GM18498 (cell line): ENCODE measurements at regions not wholly inside any gene's neighbourhood (a gene's known extent, or its start where the extent isn't known, plus 50 kb on each side); places are given as distances from the start of the nearest gene placed in this dataset.
"Not testable (repeated sequence)": the region's sequence is repeated elsewhere in the genome, so short reads cannot be mapped to it uniquely, and the experiment has no call there.

ENCODE experiments used
- ATAC-seq: cut with Tn5 transposase; IDR thresholded peaks from one replicate; pipeline ENCODE4 v1.9.1; 2021; ENCODE audit warnings: mild to moderate bottlenecking, moderate library complexity; ENCODE audit not compliant: unreplicated experiment

- ATAC-seq = no peak
These were observed 324.1 kb upstream of the GOT2 start for GRCh38 chr16:59058250-59058649.

DNA sequence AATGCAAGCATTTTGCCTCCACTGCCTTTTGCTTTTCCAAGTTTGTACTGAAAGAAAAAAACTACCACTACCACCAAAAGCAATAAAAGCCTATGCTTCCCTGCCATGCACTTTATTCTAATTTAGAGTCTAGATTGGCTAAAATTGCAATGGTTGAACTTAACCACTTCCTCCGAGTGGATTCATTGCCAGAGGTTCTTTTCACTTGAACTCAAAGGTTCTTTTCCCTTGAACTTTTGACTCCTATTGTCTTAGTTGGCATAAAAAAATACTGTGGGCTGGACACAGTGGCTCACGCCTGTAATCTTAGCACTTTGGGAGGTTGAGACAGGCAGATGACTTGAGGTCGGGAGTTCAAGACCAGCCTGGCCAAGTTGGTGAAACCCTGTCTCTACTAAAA is 319.8 kb upstream of the GOT2 start:
- ATAC-seq = no peak

DNA sequence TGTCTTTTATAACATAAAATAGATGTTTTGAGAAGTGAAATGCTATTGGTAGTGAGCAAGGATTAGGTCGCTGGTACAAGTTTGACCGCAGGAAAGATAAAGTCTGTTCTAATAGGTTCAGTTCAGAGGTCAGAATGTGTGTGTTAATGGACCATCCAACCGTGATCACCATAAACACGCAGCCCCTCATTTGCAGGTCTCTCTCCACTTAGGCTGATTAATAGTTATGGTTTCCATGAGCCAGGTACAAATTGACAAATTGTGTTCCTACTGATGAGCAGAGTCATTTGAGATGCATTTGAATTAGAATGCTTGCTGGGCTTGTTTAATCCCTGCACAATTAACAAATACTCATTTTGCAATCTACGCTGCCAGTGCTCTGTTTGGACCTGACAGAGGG is 318.1 kb upstream of the GOT2 start:
- ATAC-seq = no peak

- ATAC-seq = no peak
These were observed 314.8 kb upstream of the GOT2 start for GRCh38 chr16:59048876-59049275.

GRCh38 chr16:59047114-59047513 is 313.0 kb upstream of the GOT2 start:
- ATAC-seq = no peak

- ATAC-seq = no peak
These were observed 312.2 kb upstream of the GOT2 start for GRCh38 chr16:59046335-59046734.

- no peak for ATAC-seq
These were observed 311.4 kb upstream of the GOT2 start for GRCh38 chr16:59045501-59045900.

- no peak for ATAC-seq
These were observed 310.5 kb upstream of the GOT2 start for GRCh38 chr16:59044616-59045015.

DNA sequence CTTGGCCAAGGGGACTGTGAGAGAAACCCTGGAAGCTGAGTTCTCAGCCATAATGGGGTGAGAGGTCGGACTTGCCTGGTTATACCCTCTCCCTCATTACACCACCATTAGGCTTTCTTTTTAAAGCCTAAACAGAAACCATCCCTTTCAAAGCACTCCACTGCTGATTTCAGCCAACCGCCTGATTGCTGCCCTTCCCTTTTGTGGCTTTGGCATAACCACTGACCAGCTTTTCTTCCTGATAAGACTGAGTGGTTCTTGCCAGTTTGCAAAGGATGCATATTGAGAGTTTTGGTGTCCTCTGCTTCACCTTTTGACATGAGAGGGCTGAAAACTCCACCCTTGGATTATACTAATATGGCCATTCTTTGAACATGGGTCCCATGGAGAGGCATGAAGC is 308.2 kb upstream of the GOT2 start:
- ATAC-seq = no peak

GRCh38 chr16:59039066-59039720 is 305.1 kb upstream of the GOT2 start:
- no peak for ATAC-seq

GRCh38 chr16:59030923-59031485 is 296.9 kb upstream of the GOT2 start:
- no peak for ATAC-seq

GRCh38 chr16:59021751-59022150 is 287.6 kb upstream of the GOT2 start:
- no peak for ATAC-seq

DNA sequence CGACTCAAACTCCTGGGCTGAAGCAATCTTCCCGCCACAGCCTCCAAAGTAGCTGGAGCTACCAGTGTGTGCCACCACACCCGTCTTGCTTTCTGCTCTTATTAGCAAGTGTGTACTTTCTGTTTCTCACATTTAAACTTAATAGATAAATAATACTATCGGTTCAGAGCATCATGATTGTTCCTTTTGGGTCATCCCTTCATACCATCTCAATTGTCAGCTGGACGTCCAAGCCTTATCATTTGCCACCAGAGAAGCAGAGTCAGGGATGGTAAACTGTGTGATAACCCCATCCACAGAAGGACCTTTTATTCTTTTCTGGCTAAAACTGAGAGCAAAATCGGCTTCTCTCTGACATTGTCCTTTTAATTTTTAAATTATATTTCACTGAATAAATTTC is 279.8 kb upstream of the GOT2 start:
- ATAC-seq = no peak

DNA sequence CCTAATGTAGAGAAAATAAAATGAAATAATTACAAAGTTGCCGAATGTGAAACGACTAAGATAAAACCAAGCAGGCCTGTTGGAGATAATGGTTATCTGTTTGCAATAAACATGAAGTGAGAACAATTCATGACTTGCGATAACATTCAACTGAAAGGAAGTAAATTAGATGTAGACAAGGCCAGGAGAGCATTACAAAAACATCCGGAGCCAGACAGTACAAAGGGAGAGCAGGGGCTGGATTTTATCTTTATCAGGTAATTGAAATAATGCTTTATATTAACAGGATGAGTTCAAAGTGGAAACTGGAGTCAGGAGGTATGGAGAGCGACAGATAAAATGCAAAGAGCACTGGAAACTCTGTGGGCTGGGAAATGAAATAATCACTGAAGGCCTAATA is 265.6 kb upstream of the GOT2 start:
- no peak for ATAC-seq

- not testable (repeated sequence) for ATAC-seq
These were observed 258.6 kb upstream of the GOT2 start for GRCh38 chr16:58992755-58993154.

- not testable (repeated sequence) for ATAC-seq
These were observed 249.3 kb upstream of the GOT2 start for GRCh38 chr16:58983181-58983965.

GRCh38 chr16:58970775-58971174 is 236.7 kb upstream of the GOT2 start:
- ATAC-seq = peak; percentile 73

- ATAC-seq = no peak
These were observed 229.4 kb upstream of the GOT2 start for GRCh38 chr16:58963479-58963878.

GRCh38 chr16:58962811-58963210 is 228.7 kb upstream of the GOT2 start:
- no peak for ATAC-seq

GRCh38 chr16:58960484-58960883 is 226.4 kb upstream of the GOT2 start:
- no peak for ATAC-seq

DNA sequence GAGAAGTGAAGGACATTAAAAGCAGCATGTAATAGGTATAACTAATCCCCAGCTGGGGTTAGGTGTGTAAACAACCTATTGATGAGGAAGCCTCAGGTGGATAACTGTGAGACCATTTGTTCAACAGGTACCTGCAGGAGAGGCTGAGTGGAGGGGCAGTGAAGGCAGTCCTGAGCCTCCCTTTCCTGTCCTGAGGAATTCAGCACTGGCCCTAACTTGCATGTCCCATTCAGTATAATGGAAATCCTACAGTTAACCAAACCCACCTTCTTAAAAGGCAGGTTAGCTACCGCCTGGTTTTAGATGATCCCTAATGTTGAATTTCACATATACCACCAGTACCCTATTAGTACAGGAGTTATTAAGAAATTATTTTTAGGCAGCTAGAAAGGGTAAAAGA is 225.9 kb upstream of the GOT2 start:
- no peak for ATAC-seq

- no peak for ATAC-seq
These were observed 224.6 kb upstream of the GOT2 start for GRCh38 chr16:58958749-58959148.
